GM12874 (cell line): ENCODE measurements at regions not wholly inside any gene's neighbourhood (a gene's known extent, or its start where the extent isn't known, plus 50 kb on each side); places are given as distances from the start of the nearest gene placed in this dataset.

Experiments used
- TF ChIP-seq, protein P1 (sequence below): IDR thresholded peaks from 2 replicates; pipeline ENCODE4 v1.5.1; 2011; ENCODE audit warnings: low read depth, mild to moderate bottlenecking, control low read depth, low read length, moderate library complexity; ENCODE audit not compliant: insufficient read depth

- TF ChIP-seq, protein P1, sequence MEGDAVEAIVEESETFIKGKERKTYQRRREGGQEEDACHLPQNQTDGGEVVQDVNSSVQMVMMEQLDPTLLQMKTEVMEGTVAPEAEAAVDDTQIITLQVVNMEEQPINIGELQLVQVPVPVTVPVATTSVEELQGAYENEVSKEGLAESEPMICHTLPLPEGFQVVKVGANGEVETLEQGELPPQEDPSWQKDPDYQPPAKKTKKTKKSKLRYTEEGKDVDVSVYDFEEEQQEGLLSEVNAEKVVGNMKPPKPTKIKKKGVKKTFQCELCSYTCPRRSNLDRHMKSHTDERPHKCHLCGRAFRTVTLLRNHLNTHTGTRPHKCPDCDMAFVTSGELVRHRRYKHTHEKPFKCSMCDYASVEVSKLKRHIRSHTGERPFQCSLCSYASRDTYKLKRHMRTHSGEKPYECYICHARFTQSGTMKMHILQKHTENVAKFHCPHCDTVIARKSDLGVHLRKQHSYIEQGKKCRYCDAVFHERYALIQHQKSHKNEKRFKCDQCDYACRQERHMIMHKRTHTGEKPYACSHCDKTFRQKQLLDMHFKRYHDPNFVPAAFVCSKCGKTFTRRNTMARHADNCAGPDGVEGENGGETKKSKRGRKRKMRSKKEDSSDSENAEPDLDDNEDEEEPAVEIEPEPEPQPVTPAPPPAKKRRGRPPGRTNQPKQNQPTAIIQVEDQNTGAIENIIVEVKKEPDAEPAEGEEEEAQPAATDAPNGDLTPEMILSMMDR: no peak
Observed at GRCh38 chr7:16203065-16203464, 218.3 kb downstream of the CRPPA start.

DNA sequence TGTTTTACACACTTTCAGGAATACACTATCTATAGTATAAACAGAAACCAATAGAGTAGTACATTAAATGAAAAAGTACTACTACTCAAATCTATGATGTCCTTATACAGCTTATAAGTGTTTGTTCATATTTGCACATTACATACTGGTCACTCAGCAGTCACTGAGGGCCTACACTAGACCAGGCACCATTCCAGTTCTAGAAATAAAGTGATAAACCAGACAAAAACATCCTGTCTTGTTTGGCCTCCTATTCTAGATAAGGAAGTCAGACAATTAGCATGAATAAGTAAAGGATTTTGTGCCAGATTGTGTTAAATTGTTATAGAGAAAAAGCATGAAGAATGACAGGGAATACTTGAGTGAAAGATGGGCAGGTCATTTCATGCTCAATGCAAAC, 219.0 kb downstream of the CRPPA start:
- TF ChIP-seq, protein P1: no peak

- TF ChIP-seq, protein P1: no peak
Observed at GRCh38 chr7:16200591-16200990, 220.7 kb downstream of the CRPPA start.

DNA sequence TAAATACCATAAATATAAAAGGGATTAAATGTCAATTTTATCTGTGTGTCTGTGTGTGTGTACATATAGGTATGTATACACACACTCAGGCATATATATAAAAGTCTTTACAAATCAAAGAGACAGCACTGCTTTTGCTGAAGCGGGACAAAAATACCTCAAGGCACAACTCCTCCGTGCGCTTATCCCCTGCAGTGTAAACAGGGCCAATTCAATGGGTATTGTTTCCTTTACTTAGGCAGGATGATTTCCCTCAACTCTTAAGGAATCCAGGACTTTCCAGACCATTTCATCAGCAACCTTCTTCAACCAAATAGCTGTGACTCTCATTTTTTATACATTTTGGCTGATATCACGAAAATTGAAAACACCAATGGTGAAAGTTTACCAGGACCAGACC, 227.7 kb downstream of the CRPPA start:
- TF ChIP-seq, protein P1: no peak

DNA sequence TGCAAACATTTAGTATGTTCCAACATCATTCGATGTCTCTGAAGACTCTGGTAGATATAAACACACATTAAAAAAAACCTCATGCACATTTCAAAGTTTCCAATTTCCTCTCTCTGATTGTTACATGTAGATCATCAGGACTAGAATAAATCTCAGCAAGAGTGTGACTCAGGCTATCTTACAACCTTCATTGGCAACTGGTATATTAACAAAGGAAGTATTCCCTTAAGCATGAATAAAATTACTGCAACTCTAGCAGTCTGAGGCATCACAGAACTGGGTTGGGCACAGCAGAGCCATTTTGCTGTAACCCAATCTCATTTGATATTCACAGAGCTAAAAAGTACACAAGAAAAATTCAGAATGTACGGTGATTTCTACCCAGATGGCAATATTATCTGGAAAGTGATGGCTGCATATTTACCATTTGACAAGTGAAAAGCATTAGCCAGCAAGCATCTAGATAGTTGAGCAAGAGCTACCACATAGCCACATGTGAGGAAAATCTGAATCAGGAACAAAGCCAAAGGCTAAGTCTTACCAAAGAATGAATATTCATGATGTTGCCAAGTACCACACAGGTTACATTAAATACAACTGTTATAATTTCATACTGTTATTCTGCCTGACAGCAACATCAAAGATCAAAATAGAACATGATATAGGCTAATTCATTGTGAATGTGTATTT, 232.2 kb downstream of the CRPPA start:
- TF ChIP-seq, protein P1: no peak

DNA sequence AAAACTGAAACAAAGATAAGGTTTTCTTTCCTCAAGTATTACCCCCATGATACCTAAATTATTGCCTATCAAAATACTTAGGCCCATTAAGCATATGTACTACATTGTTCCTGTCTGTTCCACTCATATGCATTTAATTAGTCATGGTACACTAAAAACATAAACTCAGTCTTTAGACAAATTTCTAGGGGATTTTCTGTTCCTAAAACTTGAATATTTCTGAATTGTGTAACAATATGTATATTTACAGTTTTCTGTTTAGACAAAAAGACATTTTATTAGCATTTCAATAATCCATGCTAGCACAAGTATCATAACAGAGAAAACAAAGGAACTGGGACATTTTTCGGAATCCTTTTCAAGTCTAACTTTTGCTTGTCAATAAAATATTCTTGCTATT, 234.2 kb downstream of the CRPPA start:
- TF ChIP-seq, protein P1: no peak

GRCh38 chr7:16178585-16178984, 242.8 kb downstream of the CRPPA start:
- TF ChIP-seq, protein P1: no peak

DNA sequence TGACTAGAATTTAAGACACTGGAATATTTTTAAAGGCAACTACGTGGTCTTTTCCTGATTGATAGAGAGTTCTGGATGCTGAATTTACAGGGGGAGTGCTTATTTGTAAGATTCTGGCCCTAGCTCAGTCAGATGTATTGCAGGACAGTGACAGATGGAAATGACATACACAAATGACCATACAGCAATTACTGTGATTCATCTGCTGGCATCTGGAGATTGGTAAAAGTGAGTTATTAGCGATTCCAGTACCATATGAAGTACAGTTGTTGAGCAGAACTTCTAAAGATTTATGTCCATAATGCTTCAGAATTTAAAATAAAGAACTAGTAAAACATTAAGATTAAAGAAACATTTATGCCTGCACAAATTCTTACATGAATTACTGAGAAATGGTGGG, 243.2 kb downstream of the CRPPA start:
- TF ChIP-seq, protein P1: no peak
